ENCODE measurements at regions not wholly inside any gene's neighbourhood (a gene's known extent, or its start where the extent isn't known, plus 50 kb on each side); places are given as distances from the start of the nearest gene placed in this dataset.
"Not testable (repeated sequence)": the region's sequence is repeated elsewhere in the genome, so short reads cannot be mapped to it uniquely, and the experiment has no call there.

DNA sequence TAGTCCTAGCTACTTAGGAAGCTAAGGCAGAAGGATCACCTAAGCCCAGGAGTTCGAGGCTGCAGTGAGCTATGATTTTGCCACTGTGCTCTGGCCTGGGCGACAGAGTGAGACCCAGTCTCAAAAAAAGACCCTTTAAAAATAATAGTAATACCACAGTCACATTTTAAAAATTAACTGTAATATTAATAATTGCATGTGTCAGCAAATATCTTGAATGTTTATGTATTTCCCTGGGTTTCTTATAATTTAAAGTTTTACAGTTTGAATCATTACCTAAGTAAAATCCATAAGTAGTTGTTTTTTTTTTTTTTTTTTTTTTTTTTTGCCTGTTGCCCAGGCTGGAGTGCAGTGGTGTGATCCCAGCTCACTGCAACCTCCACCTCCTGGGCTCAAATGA, 69.2 kb downstream of the LYZL2 start:
- DNase-seq, result no peak

DNA sequence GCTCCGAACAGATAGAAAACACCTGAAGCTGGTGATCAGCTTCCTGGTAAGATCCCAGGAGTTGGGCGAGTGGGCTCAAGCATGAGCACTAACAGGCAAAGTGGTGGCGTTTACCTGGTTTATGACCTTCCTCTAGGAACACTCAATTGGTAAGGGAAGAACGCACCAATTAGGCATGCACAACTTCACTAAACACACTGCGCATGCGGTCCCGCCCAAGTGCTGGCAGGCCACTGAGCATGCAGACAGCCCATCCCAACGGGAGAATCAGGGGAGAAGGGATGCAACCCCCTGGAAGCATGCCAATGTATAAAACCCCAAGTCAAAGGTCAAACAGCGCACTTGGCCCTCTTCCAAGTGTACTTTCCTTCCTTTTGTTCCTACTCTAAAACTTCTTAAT, 70.4 kb downstream of the LYZL2 start:
- no peak for DNase-seq

DNA sequence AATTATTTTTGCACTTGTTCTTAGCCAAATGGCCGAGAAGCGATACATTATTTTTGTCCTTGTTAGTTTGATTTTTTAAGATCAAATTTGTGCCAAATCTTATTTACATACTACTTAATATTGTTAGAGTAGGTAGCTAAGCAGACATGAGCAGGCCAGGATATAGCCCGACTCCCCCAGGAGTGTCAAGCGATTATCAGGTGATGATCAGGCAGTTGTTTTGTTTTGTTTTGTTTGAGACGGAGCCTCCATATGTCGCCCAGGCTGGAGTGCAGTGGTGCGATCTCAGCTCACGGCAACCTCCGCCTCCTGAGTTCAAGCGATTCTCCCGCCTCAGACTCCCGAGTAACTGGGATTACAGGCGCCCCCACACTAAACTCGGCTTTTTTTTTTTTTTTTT, 71.1 kb downstream of the LYZL2 start:
- DNase-seq, result no peak

DNA sequence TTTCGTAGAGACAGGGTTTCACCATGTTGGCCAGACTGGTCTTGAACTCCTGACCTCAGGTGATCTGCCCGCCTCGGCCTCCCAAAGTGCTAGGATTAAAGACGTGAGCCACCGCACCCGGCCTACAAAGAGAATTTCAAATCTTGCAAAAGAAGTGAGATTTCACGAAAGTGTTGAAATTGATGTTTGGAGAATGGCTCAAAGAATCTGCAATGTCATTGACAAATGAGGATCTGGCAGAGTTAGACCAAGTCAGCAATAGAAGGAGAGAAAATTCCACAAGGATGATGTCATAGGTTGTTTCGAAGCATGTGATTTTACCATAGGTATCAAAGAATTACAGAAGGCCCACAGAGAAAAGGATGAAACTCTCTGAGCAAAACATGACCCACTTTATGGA, 71.7 kb downstream of the LYZL2 start:
- DNase-seq, result no peak

DNA sequence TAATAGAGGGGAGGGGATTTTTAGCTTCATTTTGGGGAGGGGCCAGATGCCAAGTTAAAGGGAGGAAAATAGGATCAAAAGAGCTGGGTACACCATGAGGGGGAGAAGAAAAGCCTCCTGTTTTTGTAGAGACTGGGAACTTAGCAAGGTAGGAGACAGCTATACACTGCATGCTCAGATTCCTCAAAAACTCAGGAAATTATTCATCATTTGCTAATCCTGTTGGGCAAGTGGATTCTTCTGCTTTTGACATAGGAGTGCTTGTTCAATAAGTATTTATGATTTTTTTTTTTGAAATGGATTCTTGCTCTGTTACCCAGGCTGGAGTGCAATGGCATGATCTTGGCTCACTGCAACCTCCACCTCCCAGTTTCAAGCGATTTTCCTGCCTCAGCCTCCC, 73.4 kb downstream of the LYZL2 start:
- no peak for DNase-seq

DNA sequence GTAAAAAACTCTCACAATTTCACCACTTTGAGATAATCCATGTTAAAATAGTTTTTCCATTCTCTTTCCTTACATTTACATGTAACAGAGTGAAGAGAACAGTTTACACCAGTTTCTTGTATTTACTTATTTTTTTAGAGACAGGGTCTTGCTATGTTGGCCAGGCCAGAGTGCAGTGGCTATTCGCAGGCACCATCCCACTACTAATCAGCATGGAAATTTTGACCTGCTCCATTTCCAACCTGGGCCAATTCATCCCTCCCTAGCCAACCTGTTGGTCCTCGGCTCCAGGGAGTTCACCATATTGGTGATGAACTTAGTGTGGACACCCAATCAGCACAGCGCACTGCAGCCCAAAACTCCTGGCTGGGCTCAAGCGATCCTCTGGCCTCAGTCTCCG, 74.1 kb downstream of the LYZL2 start:
- DNase-seq, result no peak

DNA sequence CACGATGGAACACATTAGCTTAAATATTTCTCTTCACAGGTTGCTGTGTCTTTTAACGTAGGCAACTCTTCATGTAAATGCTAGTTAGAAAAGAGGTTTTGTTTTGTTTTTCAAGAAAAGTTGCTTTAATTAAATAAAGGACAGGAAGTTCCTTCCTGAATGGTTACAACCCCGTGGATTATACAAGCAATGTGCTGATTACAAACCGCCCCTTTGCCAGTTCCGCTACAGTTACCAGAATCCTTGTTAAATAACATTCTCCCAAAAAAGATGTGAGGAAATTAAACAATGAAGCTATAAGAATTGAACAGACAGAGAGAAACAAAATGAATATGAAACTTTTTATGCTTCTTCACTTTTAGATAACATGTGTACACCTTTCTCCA, 75.1 kb downstream of the LYZL2 start:
- DNase-seq, result no peak

DNA sequence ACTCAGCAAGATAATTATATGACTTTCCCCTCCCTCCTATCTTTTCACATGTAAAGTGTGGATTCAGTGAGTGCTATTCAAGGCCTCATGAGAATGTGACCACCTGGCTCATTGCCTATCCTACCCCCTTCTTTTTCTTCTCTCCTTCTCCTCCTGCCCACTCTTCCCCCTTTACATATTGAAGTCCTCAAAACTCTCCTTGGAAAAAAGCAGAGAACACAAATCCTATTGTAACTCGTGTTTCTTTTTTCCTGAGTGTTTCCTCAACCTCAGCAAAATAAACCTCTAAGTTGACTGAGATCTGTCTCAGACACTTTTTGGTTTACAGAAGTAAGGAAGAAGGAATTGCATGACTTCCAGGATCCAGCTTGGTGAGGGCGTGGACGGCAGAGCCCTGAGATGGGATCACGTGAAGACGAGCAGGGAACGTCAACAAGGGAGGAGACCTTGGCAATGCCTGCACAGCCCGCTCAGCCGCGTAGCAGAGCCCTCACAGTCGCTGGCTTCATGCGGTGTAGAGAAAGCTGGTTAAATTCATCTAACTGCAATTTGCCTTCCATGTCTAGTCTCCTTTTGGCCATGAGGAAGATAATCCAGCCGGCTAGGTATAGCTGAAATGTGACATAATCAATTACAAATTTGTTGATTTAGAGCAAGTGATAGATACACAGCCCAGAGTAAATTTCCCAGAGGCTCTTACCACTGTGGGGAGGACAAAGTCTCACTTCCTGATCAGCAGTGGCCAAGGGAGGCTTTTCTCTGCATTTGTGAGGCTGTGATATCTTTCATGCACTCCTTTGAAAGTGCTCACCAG, 75.7 kb downstream of the LYZL2 start:
- peak; percentile 25 to 76 (median 46) for DNase-seq

DNA sequence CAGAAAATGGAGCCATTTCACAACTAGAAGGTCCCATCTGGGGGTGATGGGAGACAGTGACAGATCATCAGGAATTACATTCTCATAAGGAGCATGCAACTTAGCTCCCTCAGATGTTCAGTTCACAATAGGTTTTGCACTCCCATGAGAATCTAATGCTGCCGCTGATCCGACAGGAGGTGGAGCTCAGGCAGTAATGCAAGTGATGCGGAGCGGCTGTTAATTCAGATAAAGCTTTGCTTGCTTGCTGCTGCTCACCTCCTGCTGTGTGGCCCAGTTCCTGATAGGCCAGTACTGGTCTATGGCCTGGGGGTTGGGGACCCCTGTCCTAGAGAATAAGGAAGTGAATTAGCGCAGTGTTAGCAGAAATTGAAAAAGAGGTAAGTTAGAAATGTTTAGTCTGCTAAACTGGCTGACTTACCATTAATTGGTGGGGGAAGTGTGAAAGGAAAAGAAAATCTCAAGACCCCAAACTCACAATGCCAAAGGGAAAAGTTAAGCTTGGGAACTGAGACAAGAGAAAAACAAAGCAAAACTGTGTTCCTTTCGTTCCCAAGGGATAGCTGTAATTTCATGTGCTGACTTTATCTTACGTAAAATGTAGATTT, 76.4 kb downstream of the LYZL2 start:
- DNase-seq, result no peak

DNA sequence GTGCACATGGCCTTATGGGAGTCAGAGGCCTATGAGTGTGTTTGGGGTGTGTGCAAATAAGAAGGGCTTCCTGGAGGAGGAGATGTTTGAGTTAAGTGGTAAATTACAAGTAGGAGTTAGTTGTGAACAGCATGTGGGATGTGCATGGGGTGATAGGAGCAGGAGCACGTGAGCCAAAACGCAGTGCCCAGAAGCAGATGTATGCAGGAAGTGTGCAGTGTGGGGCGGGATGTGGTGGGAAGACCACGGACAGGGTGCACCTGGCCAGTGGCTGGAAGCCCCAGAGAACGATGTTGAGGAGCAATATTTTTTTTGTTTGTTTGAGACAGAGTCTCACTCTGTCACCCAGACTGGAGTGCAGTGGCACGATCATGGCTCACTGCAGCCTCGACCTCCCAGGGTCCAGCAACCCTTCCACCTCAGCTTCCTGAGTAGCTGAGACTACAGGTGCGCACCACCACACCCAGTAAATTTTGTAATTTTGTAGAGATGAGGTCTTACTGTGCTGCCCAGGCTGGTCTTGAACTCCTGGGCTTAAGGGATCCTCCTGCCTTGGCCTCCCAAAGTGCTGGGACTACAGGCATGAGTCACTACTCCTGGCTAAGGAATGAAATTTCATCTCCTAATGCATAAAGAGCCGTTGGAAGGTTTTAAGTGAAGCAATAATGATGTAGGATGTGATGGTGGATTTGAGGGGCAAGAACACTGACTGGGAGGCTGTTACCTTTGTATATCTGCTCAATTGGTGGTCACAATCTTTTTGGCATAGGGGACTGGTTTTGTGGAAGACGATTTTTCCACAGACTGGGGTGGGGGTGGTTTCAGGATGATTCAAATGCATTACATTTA, 78.4 kb downstream of the LYZL2 start:
- DNase-seq, result no peak

DNA sequence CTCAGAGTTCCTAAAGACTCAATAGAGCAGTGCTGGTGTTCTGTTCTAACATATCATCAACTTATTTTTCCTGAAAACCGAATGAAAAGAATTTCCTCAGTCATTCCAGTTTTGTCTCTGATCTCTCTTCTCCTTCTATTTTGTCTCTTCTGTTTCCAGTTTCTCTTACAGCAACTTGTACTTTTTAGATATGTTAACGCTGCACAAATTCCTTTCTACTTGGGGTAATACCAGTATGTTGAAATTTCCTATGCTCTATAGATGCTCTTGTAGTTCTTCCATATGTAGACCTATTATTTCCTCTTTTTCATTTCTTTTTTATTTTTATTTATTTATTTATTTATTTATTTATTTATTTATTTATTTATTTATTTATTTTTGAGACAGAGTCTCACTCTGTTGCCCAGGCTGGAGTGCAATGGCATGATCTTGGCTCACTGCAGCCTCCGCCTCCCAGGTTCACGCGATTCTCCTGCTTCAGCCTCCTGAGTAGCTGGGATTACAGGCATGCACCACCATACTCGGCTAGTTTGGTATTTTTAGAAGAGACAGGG, 80.3 kb downstream of the LYZL2 start:
- DNase-seq, result not testable (repeated sequence)

DNA sequence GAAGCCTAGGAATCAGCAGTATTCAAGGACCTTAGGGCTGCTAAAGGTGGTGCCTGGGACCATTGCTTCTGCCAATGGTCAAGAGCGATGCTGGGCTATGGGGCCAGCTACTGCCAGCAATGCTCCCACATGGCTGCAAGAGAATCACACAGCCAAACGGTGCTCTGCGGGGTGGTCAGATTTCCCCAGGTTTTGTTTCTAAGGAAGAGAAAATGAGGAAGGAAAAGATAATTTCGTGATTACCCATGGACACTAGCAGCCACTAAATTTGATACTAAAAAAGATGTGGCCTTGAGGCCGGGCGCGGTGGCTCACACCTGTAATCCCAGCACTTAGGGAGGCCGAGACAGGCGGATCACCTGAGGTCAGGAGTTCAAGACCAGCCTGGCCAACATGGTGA, 83.0 kb downstream of the LYZL2 start:
- no peak for DNase-seq

DNA sequence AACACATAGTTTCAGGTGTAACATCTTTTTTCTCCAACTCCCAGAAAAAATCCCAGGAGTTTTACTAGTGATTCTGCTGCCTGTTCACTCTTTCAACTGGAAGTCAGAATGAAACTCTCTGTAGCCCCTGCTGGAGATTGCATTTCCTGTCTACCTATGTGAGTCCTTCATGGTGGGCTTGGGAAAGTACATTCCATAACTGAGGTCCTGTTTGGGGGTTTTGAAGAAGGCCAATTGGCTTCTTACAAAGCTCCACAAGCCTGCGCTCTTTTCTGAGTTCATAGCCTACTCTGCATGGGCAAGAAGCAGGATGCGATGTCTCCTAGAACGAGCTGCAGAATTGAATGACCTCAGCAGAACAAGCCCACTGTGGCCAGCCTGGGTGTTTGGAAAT, 86.7 kb downstream of the LYZL2 start:
- DNase-seq, result no peak

DNA sequence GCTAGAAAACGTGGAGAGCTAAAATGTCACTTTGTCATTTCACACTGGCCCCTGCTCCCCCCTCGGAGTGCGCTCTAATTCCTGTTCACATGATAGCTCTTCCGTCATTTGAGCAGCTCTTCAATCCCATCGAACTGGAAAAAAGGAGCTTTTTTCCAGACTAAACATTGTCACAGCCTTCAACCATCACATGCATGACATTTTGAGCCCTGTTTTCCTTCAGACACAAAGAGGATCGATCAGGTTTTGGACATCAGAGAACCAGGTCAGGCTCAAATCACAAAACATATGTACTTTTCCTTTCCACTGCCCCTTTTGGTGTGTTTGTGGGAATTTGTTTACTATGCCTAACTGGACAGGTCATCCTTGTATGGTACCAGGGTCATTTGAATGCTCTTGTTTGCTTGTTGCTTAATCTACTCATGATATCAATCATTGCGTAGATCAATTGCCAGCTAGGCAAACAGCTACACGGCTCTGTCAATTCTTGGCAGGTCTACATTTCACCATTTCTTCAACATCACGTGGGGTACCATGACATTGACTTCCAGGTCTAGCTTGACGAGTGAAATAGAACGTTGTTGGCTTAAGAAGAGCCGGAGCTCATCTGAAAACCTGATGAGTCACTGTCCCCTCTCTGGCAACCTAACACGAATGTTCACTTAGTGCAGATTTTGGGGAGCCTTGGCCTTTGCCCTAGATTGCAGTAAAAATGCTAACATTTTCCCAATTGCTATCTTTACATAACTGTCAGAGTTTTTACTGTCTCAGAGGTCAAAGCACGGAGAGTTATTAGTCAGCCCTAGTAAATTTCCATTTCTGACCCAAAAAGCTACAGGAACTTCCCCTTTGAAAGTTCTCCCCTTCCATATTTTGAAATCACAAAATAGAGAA, 87.3 kb downstream of the LYZL2 start:
- DNase-seq, result no peak

DNA sequence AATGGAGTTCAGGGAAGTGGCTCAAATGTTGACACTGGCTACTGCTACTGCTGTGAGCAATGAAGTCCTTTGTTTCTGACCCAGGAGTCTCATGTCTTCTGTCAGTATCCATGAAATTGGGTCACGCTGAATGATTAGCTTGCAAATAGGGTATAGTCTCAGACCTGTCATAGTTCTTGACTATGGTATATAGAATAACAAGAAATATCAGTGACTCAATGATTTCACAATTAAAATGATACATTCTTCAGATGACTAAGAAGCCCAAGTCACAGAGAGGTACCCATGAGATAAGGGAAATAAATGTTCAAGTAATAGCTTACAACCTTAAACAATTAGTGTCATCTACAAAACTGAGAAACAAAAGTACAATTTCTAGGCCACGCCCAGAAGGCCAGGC, 89.3 kb downstream of the LYZL2 start:
- no peak for DNase-seq

DNA sequence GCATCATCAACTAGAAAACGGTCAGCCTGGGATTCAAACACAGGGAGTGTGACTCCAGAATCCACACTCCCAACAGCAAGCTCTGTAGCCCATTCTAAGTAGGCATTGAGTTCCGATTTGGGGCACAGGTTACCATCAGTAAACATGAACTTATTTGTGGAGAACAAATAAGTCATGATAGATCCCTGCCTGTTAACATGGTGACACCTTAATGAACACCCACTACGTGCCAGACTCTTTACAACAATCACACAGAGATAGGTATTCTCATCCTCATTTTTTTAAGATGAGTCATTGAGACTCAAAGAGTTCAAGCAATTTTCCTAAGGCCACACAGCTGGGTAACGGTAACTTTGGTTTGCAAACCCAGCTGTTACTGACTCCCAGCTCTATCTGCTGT, 91.5 kb downstream of the LYZL2 start:
- DNase-seq, result no peak

DNA sequence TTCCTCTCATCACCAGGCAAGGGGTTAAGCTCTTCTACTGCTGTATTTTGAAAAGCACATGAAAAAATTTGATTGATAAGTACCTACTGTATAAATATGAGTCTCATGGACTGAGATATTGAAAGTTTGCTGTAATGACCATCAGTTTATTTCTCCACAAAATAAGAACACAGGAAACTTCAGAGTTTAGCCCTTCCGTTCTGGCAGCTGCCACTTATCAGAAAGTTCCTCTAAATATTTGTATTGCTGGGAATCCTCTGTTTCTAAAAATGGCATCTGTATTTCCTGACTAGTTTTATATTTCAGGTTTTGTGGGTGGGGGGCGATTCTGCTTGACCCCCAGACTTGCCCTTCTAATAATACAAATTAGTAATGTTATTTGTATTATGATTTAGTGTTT, 92.0 kb downstream of the LYZL2 start:
- DNase-seq, result no peak

DNA sequence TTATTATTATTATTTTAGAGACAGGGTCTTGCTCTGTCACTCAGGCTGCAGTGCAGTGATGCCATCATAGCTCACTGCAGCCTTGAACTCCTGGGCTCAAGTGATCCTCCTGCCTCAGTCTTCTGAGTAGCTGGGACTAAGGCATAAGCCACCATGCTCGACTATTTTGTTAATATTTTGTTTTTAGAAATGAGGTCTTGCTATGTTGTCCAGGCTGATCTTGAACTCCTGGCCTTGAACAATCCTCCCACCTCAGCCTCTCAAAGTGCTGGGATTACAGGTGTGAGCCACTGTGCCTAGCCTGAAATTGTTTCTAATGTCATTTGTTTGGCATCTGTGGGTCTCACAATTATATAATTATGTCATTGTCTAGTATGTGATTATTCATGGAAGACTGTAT, 92.4 kb downstream of the LYZL2 start:
- not testable (repeated sequence) for DNase-seq

DNA sequence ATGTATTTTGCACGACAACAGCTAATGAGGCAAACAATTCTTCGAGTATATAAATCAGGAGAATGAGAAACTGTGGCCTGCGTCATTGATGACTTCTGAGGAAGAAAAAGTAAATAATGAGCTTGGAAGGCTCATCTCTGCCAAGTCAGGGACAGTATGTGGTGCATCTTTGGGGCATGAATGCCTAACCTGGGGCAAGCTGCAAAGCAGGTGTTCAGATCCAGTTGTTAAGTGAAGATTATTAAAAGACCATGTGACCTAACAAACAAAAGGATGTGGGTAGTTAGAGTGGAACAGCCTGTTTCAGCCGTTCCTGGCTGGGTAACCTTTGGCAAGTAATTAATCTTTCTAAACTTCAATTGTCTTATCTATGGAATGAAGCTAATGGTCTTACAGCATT, 93.0 kb downstream of the LYZL2 start:
- DNase-seq, result no peak

DNA sequence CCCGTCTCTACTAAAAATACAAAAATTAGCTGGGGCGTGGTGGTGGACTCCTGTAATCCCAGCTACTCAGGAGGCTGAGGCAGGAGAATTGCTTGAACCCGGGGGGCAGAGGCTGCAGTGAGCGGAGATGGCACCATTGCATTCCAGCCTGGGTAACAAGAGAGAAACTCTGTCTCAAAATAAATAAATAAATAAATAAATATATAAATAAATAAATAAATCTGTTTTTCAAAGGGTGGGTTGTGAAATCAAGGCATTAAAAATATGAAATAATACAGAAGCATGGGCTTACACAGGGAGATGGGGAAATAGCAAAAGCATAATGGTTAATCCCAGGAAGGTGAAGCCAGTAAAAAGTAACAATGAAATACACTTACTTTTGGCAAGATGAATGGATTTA, 93.9 kb downstream of the LYZL2 start:
- no peak for DNase-seq

DNA sequence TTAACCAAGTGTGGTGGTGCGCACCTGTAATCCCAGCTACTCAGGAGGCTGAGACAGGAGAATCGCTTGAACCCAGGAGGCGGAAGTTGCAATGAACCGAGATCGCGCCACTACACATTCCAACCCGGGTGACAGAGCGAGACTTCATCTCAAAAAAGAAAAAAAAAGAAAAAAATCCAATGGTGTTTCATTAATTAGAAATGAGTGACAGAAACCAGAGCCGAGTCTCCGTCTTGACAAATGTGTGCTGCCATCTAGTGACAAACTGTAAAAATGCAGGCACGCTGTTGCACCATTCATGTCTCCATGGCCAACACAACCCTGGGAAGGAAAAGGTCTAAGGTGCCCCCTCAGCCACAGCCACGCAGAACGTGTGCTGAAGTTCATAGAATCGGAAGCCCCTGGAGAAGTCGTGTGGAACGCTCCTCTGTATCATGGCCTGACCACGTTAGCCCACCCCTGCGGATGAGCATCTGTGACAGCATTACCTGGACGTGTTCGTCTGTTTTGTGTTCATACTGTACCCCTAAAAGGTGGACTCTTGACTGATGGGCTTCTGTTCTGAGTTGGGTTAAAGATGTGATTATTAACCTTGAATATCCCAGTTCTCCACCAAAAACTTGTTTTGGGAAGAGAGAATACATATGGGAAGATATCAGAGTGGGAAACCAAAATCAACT, 94.9 kb downstream of the LYZL2 start:
- peak; percentile 65 to 85 (median 71) for DNase-seq
